Activated CD4-positive, alpha-beta memory T cell treated with anti-CD3 and anti-CD28 coated beads, Interleukin-2, amount 10 ng/mL, durations not matched to agents 7 days and 5 days (primary cell): ENCODE measurements at regions not wholly inside any gene's neighbourhood (a gene's known extent, or its start where the extent isn't known, plus 50 kb on each side); places are given as distances from the start of the nearest gene placed in this dataset.
"Not testable (repeated sequence)": the region's sequence is repeated elsewhere in the genome, so short reads cannot be mapped to it uniquely, and the experiment has no call there.

Experiments
- CTCF ChIA-PET: fragments of 350-600 bp; sonication (Branson Sonifier 250); formaldehyde crosslinking; loops from one replicate; lab custom pipeline; 2021; ENCODE audit warnings: antibody characterized with exemption, inconsistent platforms; lab: Charles Lee
- POLR2A ChIA-PET: fragments of 350-600 bp; sonication (Branson Sonifier 250); formaldehyde crosslinking; loops from one replicate; lab custom pipeline; 2021; ENCODE audit warnings: antibody characterized with exemption; lab: Charles Lee
- DNase-seq: peaks from one replicate; pipeline ENCODE4 v3.0.0-alpha.2; 2020
- H3K27ac Mint-ChIP-seq: one replicate; pipeline ENCODE4 v1.8.0; 2021; ENCODE audit warnings: mild to moderate bottlenecking, mixed read lengths
- H3K27me3 Mint-ChIP-seq: one replicate; pipeline ENCODE4 v1.8.0; 2021; ENCODE audit warnings: mixed read lengths
- H3K36me3 Mint-ChIP-seq: one replicate; pipeline ENCODE4 v1.8.0; 2021; ENCODE audit warnings: low read depth, mixed read lengths
- H3K4me1 Mint-ChIP-seq: one replicate; pipeline ENCODE4 v1.8.0; 2021; ENCODE audit warnings: mixed read lengths
- H3K4me3 Mint-ChIP-seq: one replicate; pipeline ENCODE4 v1.8.0; 2021; ENCODE audit warnings: mild to moderate bottlenecking, mixed read lengths
- H3K9me3 Mint-ChIP-seq: one replicate; pipeline ENCODE4 v1.8.0; 2021; ENCODE audit warnings: mixed read lengths

DNA sequence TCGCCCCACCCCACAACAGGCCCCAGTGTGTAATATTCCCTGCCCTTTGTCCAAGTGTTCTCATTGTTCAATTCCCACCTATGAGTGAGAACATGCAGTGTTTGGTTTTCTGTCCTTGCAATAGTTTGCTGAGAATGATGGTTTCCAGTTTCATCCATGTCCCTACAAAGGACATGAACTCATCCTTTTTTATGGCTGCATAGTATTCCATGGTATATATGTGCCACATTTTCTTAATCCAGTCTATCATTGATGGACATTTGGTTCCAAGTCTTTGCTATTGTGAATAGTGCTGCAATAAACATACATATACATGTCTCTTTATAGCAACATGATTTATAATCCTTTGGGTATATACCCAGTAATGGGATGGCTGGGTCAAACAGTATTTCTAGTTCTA is 132.7 kb downstream of the SNX10 start:
- H3K4me1 Mint-ChIP-seq, DNase-seq, H3K36me3 Mint-ChIP-seq, H3K27ac Mint-ChIP-seq, CTCF ChIA-PET, H3K4me3 Mint-ChIP-seq, POLR2A ChIA-PET, H3K9me3 Mint-ChIP-seq: not testable (repeated sequence)
- peaks cover 12% of the 10 kb centered on the region for H3K27me3 Mint-ChIP-seq

DNA sequence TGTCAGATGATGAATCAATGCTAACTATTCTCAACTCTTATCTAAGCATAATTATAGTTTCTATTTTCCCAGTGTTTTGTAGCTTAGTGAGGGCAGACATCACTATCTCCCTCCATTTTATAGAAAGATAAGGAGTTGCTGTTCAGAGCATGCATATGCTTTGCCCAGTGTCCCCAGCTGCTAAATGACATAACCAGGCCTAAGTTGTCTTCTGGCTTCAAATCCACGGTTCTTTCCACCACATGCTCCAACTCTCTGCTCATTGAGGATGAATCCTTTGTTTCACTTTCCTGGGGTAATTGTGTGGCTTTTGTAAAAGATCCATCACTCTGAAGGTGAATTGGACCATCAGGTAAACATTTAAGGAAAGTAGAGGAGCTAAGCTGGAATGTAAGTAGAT is 134.0 kb downstream of the SNX10 start:
- Mint-ChIP-seq H3K4me3 (no peak overlapping the region), H3K27ac (no peak overlapping the region)
- CTCF ChIA-PET = no interaction called here

DNA sequence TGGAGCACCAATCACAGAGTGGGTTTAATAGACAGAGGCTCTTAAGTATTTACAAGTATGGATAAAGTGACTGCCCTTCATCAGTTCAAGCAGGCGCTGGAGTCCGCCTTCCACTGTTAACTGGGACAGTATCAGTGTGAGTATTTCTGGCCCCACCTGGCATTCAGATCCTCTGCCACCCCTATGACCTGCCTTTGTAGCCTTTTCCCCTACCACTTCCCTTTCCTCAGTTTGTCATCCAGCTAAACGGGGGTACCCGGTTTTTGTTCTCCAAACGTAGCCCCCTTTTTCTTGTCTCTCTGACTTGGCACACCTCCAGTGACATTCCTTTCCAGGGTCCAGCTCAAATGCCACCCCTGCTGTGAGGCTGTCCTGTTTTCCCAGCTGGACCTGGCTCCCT is 134.4 kb downstream of the SNX10 start:
- CTCF ChIA-PET = no interaction called here
- no peaks in the 10 kb centered on the region for H3K4me1 Mint-ChIP-seq
- no peak overlapping the region for H3K27ac Mint-ChIP-seq
- peaks cover 2% of the 10 kb centered on the region for H3K9me3 Mint-ChIP-seq
- POLR2A ChIA-PET = no interaction called here
- no peaks in the 10 kb centered on the region for H3K36me3 Mint-ChIP-seq
- peaks cover 11% of the 10 kb centered on the region for H3K27me3 Mint-ChIP-seq
- no peak overlapping the region for H3K4me3 Mint-ChIP-seq
- no peak for DNase-seq

More for the DNA sequence above, 134.0 kb downstream of the SNX10 start:
- H3K9me3 Mint-ChIP-seq = peaks cover 2% of the 10 kb centered on the region
- no peak for DNase-seq
- no peaks in the 10 kb centered on the region for H3K36me3 Mint-ChIP-seq
- POLR2A ChIA-PET = no interaction called here
- H3K27me3 Mint-ChIP-seq = peaks cover 12% of the 10 kb centered on the region
- H3K4me1 Mint-ChIP-seq = no peaks in the 10 kb centered on the region

DNA sequence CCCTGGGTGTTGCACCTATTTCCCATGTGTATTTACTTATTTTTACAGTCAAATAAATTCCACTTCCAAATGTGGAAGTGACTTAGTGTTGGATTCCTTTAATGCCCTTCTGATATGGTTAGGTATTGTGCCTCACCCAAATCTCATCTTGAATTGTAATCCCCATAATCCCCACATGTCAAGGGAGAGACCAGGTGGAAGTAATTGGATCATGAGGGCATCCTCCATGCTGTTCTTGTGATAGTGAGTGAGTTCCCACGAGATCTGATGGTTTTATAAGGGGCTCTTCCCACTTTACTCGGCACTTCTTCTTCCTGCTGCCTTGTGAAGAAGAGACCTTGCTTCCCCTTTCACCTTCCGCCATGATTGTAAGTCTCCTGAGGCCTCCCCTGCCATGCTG is 136.9 kb downstream of the SNX10 start:
- Mint-ChIP-seq H3K9me3 (peaks cover 2% of the 10 kb centered on the region), H3K27ac (no peak overlapping the region), H3K4me3 (no peak overlapping the region), H3K4me1 (no peaks in the 10 kb centered on the region), H3K36me3 (no peaks in the 10 kb centered on the region), H3K27me3 (peaks cover 19% of the 10 kb centered on the region)
- DNase-seq = no peak
- ChIA-PET POLR2A (no interaction called here), CTCF (no interaction called here)

DNA sequence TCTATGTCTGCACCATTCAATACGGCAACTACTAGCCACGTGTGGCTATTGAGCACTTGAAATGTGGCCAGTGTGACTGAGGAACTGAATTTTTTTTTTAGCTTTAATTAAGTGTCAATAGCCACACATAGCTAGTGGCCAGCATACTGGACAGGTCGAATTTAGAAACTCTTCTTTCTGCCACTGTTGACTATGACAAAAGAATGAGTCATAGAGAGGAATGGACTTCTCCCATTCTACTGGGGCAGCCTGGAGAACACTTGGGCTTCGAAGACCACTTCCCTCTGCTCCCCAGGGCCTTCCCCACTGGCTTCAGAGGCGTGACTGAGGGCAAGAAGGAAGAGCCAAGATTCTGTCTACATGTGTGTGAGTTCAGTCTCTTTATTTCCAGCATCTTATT is 137.5 kb downstream of the SNX10 start:
- Mint-ChIP-seq H3K27me3 (peaks cover 25% of the 10 kb centered on the region), H3K4me3 (no peak overlapping the region), H3K27ac (no peak overlapping the region), H3K4me1 (no peaks in the 10 kb centered on the region), H3K9me3 (no peaks in the 10 kb centered on the region), H3K36me3 (no peaks in the 10 kb centered on the region)
- no peak for DNase-seq
- POLR2A ChIA-PET = no interaction called here
- CTCF ChIA-PET = no interaction called here

DNA sequence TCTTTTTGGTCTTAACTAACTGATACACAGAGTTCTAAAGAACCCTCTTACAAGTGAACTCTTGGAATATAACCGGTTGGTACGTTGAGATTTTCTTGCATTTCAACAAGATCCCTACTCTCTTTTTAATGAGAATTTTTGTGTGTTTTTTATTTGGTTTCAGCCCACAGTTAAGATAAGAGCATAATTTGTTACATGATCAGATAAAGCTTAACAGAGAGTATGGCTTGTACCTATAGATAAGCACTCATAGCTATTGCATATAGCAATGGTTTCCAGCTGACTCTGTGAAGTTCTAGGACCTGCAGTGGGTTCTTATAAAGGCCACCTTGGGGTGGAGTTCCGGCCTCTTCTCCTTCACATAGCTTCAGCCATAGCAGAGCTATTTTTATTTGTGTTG is 143.3 kb downstream of the SNX10 start:
- Mint-ChIP-seq H3K4me1 (no peaks in the 10 kb centered on the region), H3K36me3 (no peaks in the 10 kb centered on the region), H3K27ac (no peak overlapping the region), H3K4me3 (no peak overlapping the region), H3K9me3 (no peaks in the 10 kb centered on the region), H3K27me3 (peaks cover 36% of the 10 kb centered on the region)
- ChIA-PET POLR2A (no interaction called here), CTCF (interaction anchor here (0.9 kb wide), 1 partner anchor 538 kb away, joined by 3 read pairs; no protein-coding TSS in a partner anchor)
- no peak for DNase-seq

DNA sequence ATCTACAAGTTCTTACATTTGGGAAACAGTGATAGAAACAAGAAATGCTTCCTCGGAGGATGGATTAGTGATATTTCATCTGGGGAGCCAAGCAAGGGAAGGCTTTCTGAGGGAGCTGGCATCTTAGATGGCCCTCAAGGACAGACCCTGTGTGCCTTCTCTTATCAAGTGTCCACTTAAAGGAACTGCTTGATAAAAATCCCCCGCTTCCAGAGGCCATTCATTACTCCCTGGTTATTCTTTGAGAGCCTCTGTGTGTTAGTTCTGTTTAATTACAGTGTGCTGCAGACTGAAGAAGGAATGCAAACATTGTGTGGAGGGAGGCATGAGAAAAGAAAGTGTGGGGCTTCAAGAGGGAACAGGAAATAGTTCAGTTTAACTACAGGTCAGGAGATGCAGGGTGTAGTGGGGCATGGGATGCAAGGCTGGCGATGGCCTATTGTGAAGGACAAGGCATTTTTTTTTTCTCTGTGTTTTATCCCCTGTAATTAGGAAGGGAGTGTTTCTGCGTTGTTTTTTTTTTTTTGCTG is 145.4 kb downstream of the SNX10 start:
- no peak for DNase-seq
- CTCF ChIA-PET = no interaction called here
- Mint-ChIP-seq H3K9me3 (no peaks in the 10 kb centered on the region), H3K4me3 (no peak overlapping the region), H3K36me3 (no peaks in the 10 kb centered on the region), H3K27ac (no peak overlapping the region), H3K27me3 (peaks cover 35% of the 10 kb centered on the region), H3K4me1 (no peaks in the 10 kb centered on the region)
- POLR2A ChIA-PET = no interaction called here

DNA sequence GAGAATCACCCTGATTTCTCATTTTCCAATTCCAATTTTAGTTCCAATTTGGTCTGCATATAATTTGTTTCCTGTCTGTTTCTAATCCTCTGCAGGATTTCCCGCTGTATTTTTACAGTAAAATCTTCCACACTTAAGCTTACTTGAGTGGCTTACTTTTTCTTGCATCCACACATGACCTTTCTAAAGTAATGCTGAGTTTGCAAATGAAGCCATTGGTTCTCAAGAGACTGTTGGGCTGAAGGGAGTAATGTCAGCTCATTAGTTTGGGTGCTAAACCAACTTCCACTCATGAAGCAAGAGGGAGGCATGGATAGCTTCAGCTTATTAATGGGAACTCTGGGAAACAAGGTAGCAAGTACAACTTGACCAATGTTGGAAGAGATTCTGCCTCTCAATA is 146.4 kb downstream of the SNX10 start:
- Mint-ChIP-seq H3K27ac (no peak overlapping the region), H3K36me3 (no peaks in the 10 kb centered on the region), H3K4me3 (no peak overlapping the region), H3K9me3 (no peaks in the 10 kb centered on the region), H3K27me3 (peaks cover 30% of the 10 kb centered on the region), H3K4me1 (no peaks in the 10 kb centered on the region)
- no peak for DNase-seq
- ChIA-PET POLR2A (no interaction called here), CTCF (no interaction called here)

DNA sequence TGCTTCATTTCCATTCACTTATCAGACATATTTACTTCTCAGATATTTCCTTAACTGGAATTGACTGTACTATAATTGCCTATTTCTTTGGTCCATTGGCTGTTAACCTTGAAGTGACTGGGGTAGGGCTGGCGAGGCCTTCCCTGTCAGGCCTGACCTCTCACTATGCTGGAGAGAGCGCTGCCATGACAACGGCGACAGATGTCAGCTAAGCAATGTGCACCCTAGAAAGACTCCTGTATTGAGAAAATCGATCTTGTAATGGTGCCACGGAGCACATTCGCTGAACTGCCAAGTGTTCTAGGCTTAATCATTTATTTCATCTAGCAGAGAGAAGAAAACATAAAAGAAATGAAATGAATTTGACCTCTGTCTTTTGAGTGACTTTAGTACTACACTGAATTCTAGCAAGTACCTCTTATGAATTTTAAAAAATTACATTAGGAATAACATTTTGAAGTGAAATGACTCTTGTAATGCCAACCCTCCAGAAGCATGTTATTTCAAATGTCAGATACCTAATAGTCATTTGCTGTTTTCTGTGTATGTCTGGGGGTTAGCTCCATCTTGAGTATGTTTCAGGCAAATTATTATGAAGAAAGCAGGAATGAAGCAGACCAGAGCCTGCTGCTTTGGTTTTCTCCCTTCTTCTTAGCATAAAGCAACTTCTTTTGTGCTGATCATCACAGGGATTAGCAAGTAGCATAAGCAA is 148.0 kb downstream of the SNX10 start:
- POLR2A ChIA-PET = no interaction called here
- CTCF ChIA-PET = interaction anchor here (1.1 kb wide), 1 partner anchor 10 kb away, joined by 3 read pairs; no protein-coding TSS in a partner anchor
- Mint-ChIP-seq H3K27me3 (peaks cover 17% of the 10 kb centered on the region), H3K4me1 (no peaks in the 10 kb centered on the region), H3K4me3 (no peak overlapping the region), H3K36me3 (no peaks in the 10 kb centered on the region), H3K27ac (no peak overlapping the region), H3K9me3 (no peaks in the 10 kb centered on the region)
- DNase-seq = no peak

DNA sequence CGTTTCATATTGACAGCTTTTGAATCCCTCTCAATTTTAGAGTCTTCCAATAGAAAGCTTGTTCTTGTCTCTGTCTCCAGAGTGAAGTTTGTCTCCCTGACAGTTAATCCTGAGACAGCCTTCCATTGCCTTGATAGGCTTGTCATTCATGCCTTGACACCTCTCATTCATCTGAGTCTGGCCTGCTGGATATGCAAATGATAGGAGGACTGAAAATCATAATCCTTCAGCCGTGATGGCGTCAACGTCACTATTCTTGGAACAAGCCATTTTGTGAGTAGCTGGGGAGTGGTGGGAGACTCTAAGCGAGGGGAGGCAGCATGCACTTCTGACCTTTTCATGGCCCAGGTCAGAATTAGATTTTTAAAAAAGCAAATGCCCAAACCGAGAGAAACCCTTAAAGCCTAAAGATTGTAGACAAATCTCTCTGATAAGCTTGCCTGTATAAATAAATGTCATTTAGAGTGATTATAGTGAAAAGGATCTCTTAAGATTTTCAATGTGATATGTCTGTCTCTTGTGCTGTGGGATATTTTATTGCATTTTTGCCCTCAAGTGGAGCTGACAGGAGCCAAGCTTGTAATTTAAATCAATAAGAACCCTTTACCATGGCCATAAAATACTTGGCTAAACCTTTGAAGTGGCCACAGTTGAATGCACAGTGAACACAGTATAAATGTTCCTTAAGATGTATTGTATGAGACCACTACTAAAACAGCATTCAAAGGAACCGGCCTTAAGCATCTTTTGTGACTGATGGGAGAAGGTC is 148.8 kb downstream of the SNX10 start:
- Mint-ChIP-seq H3K9me3 (no peaks in the 10 kb centered on the region), H3K4me1 (no peaks in the 10 kb centered on the region), H3K36me3 (no peaks in the 10 kb centered on the region), H3K27ac (no peak overlapping the region), H3K4me3 (no peak overlapping the region), H3K27me3 (peaks cover 12% of the 10 kb centered on the region)
- no peak for DNase-seq
- CTCF ChIA-PET = interaction anchor here (1.1 kb wide), 1 partner anchor 9 kb away, joined by 3 read pairs; no protein-coding TSS in a partner anchor
- POLR2A ChIA-PET = no interaction called here

DNA sequence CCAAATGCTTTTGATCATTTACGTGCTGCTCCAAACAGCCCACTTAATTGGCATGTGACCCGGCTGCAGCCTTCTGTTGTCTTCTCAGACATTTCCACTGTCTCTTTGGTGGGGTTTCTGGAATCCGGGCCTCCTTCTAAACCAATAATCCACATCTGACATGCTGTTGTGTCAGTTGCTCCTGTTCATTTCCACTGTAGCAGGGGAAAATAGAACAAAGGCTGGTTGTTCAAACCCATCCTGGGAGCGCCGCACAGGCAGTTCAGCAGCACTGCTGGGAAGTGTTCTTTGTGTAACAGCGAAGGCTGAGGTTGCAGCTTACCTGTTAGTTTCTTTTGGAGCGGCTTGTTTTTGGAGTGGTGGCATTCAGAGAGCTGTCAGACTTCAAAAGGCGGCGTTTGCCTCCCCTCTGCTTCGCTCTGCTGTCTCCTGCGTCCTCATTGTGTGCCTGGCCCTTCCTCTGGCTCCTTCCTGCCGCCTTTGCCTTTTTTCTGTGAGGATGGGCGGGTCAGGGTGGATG is 149.4 kb downstream of the SNX10 start:
- Mint-ChIP-seq H3K9me3 (no peaks in the 10 kb centered on the region), H3K36me3 (no peaks in the 10 kb centered on the region), H3K4me1 (no peaks in the 10 kb centered on the region), H3K27me3 (peaks cover 11% of the 10 kb centered on the region), H3K27ac (no peak overlapping the region), H3K4me3 (no peak overlapping the region)
- ChIA-PET POLR2A (no interaction called here), CTCF (no interaction called here)
- no peak for DNase-seq

DNA sequence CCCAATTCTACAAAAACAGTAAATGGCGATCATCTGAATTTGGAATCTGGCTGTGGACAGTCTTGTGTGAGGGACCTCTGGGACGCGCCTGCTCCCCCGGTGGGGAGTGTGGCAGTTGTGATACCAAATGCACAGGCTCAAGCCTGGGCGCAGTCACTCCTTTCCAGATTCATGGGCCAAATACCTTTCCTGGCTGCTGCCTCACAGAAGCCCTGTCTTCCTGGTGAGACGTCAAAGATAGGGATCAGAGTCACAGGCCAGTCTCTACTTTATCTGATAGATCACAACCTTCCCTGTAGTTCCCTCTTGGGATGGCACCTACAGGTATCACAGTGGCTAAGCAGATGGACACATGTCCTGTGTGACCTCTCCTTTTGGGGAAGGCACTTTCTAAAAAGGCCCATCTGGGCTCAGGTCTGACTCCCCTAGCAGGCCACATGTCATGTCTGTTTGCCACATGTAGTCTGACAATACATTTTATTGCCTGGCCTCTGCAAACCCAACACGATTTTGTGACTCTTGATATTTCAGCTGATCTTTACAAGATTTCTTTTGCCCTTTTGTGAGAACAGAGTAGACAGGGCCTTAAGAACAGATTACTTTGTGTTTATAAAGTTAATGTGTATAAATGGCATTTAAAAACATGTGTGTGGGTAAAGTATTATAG is 150.1 kb downstream of the SNX10 start:
- POLR2A ChIA-PET = no interaction called here
- Mint-ChIP-seq H3K4me3 (no peak overlapping the region), H3K36me3 (no peaks in the 10 kb centered on the region), H3K27ac (no peak overlapping the region), H3K27me3 (peaks cover 12% of the 10 kb centered on the region), H3K9me3 (no peaks in the 10 kb centered on the region), H3K4me1 (no peaks in the 10 kb centered on the region)
- no peak for DNase-seq
- CTCF ChIA-PET = no interaction called here

DNA sequence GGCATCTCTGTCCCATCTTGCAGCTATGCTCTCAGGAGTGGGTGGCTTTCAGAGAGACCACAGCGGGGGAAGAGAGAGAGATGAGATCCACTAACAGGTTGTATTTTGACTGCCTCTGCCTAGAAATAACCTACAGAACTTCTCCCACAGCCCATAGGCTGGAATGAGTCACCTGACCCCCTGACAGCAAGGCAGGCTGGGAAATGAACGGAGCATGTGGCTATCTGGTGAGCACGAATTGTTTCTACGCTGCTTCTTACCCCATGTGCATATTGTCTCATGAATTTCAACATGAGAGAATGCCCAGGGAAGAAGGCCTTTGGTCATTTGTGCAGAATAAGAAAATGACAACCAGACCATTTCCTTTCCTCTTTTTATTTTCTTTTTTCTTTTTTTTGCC is 151.3 kb downstream of the SNX10 start:
- Mint-ChIP-seq H3K4me3 (no peak overlapping the region), H3K27ac (no peak overlapping the region), H3K9me3 (no peaks in the 10 kb centered on the region), H3K36me3 (no peaks in the 10 kb centered on the region), H3K4me1 (no peaks in the 10 kb centered on the region), H3K27me3 (peaks cover 13% of the 10 kb centered on the region)
- POLR2A ChIA-PET = no interaction called here
- CTCF ChIA-PET = no interaction called here
- no peak for DNase-seq
